ENCODE measurements at regions not wholly inside any gene's neighbourhood (a gene's known extent, or its start where the extent isn't known, plus 50 kb on each side); places are given as distances from the start of the nearest gene placed in this dataset.

GRCh38 chr12:92539976-92540781 is 162.6 kb upstream of the PLEKHG7 start:
- Histone ChIP-seq H3K4me1 (ENCODE audit: control insufficient read depth in 1 of 2, insufficient read depth in 2 of 2, low read length in 2 of 2) (peaks cover 39 to 44% of the 10 kb centered on the region in 2 donors), H3K36me3 (ENCODE audit: control insufficient read depth in 1 of 2, insufficient read depth in 2 of 2, low read length in 2 of 2) (no peaks in the 10 kb centered on the region), H3K9me3 (ENCODE audit: control insufficient read depth in 1 of 2, low read length in 2 of 2) (no peaks in the 10 kb centered on the region), H3K27ac (ENCODE audit: low read depth, low read length) (no peak overlapping the region), H3K9ac (ENCODE audit: low read depth in 1 of 2, low read length in 2 of 2) (no peak overlapping the region), H3K27me3 (ENCODE audit: control insufficient read depth in 1 of 2, insufficient read depth in 2 of 2, low read length in 2 of 2) (no peaks in the 10 kb centered on the region), H3K4me3 (ENCODE audit: low read depth in 1 of 2, low read length in 2 of 2) (no peak overlapping the region)

GRCh38 chr12:92539110-92539749 is 163.6 kb upstream of the PLEKHG7 start:
- H3K36me3 ChIP-seq (ENCODE audit: control insufficient read depth in 1 of 2, insufficient read depth in 2 of 2, low read length in 2 of 2), result no peaks in the 10 kb centered on the region
- H3K9ac ChIP-seq (ENCODE audit: low read depth in 1 of 2, low read length in 2 of 2), result no peak overlapping the region
- H3K27ac ChIP-seq (ENCODE audit: low read depth, low read length), result no peak overlapping the region
- H3K27me3 ChIP-seq (ENCODE audit: control insufficient read depth in 1 of 2, insufficient read depth in 2 of 2, low read length in 2 of 2), result no peaks in the 10 kb centered on the region
- H3K4me1 ChIP-seq (ENCODE audit: control insufficient read depth in 1 of 2, insufficient read depth in 2 of 2, low read length in 2 of 2), result peaks cover 33 to 38% of the 10 kb centered on the region in 2 donors
- no peaks in the 10 kb centered on the region for H3K9me3 ChIP-seq (ENCODE audit: control insufficient read depth in 1 of 2, low read length in 2 of 2)
- H3K4me3 ChIP-seq (ENCODE audit: low read depth in 1 of 2, low read length in 2 of 2), result no peak overlapping the region

- no peaks in the 10 kb centered on the region for H3K27me3 ChIP-seq (ENCODE audit: control insufficient read depth in 1 of 2, insufficient read depth in 2 of 2, low read length in 2 of 2)
- H3K36me3 ChIP-seq (ENCODE audit: control insufficient read depth in 1 of 2, insufficient read depth in 2 of 2, low read length in 2 of 2), result no peaks in the 10 kb centered on the region
- no peak overlapping the region for H3K4me3 ChIP-seq (ENCODE audit: low read depth in 1 of 2, low read length in 2 of 2)
- no peaks in the 10 kb centered on the region for H3K9me3 ChIP-seq (ENCODE audit: control insufficient read depth in 1 of 2, low read length in 2 of 2)
- H3K9ac ChIP-seq (ENCODE audit: low read depth in 1 of 2, low read length in 2 of 2), result no peak overlapping the region
- no peak overlapping the region for H3K27ac ChIP-seq (ENCODE audit: low read depth, low read length)
- H3K4me1 ChIP-seq (ENCODE audit: control insufficient read depth in 1 of 2, insufficient read depth in 2 of 2, low read length in 2 of 2), result peaks cover 19 to 26% of the 10 kb centered on the region in 2 donors
Observed at GRCh38 chr12:92537290-92537960, 165.4 kb upstream of the PLEKHG7 start.

GRCh38 chr12:92535961-92536360 is 166.8 kb upstream of the PLEKHG7 start:
- H3K36me3 ChIP-seq (ENCODE audit: control insufficient read depth in 1 of 2, insufficient read depth in 2 of 2, low read length in 2 of 2), result no peaks in the 10 kb centered on the region
- no peaks in the 10 kb centered on the region for H3K9me3 ChIP-seq (ENCODE audit: control insufficient read depth in 1 of 2, low read length in 2 of 2)
- H3K27ac ChIP-seq (ENCODE audit: low read depth, low read length), result no peak overlapping the region
- no peaks in the 10 kb centered on the region for H3K27me3 ChIP-seq (ENCODE audit: control insufficient read depth in 1 of 2, insufficient read depth in 2 of 2, low read length in 2 of 2)
- H3K4me1 ChIP-seq (ENCODE audit: control insufficient read depth in 1 of 2, insufficient read depth in 2 of 2, low read length in 2 of 2), result peaks cover 19 to 20% of the 10 kb centered on the region in 2 donors
- no peak overlapping the region for H3K9ac ChIP-seq (ENCODE audit: low read depth in 1 of 2, low read length in 2 of 2)
- H3K4me3 ChIP-seq (ENCODE audit: low read depth in 1 of 2, low read length in 2 of 2), result no peak overlapping the region

GRCh38 chr12:92533280-92533890 is 169.4 kb upstream of the PLEKHG7 start:
- H3K27ac ChIP-seq (ENCODE audit: low read depth, low read length), result no peak overlapping the region
- no peaks in the 10 kb centered on the region for H3K9me3 ChIP-seq (ENCODE audit: control insufficient read depth in 1 of 2, low read length in 2 of 2)
- H3K36me3 ChIP-seq (ENCODE audit: control insufficient read depth in 1 of 2, insufficient read depth in 2 of 2, low read length in 2 of 2), result no peaks in the 10 kb centered on the region
- no peak overlapping the region for H3K9ac ChIP-seq (ENCODE audit: low read depth in 1 of 2, low read length in 2 of 2)
- no peak overlapping the region for H3K4me3 ChIP-seq (ENCODE audit: low read depth in 1 of 2, low read length in 2 of 2)
- no peaks in the 10 kb centered on the region for H3K27me3 ChIP-seq (ENCODE audit: control insufficient read depth in 1 of 2, insufficient read depth in 2 of 2, low read length in 2 of 2)
- H3K4me1 ChIP-seq (ENCODE audit: control insufficient read depth in 1 of 2, insufficient read depth in 2 of 2, low read length in 2 of 2), result no peaks in the 10 kb centered on the region

- Histone ChIP-seq H3K9ac (ENCODE audit: low read depth in 1 of 2, low read length in 2 of 2) (no peak overlapping the region), H3K27me3 (ENCODE audit: control insufficient read depth in 1 of 2, insufficient read depth in 2 of 2, low read length in 2 of 2) (no peaks in the 10 kb centered on the region), H3K4me1 (ENCODE audit: control insufficient read depth in 1 of 2, insufficient read depth in 2 of 2, low read length in 2 of 2) (no peaks in the 10 kb centered on the region), H3K4me3 (ENCODE audit: low read depth in 1 of 2, low read length in 2 of 2) (no peak overlapping the region), H3K36me3 (ENCODE audit: control insufficient read depth in 1 of 2, insufficient read depth in 2 of 2, low read length in 2 of 2) (no peaks in the 10 kb centered on the region), H3K27ac (ENCODE audit: low read depth, low read length) (no peak overlapping the region), H3K9me3 (ENCODE audit: control insufficient read depth in 1 of 2, low read length in 2 of 2) (no peaks in the 10 kb centered on the region)
Observed at GRCh38 chr12:92530706-92531105, 172.1 kb upstream of the PLEKHG7 start.

GRCh38 chr12:92529944-92530343 is 172.8 kb upstream of the PLEKHG7 start:
- Histone ChIP-seq H3K9me3 (ENCODE audit: control insufficient read depth in 1 of 2, low read length in 2 of 2) (no peaks in the 10 kb centered on the region), H3K4me3 (ENCODE audit: low read depth in 1 of 2, low read length in 2 of 2) (no peak overlapping the region), H3K36me3 (ENCODE audit: control insufficient read depth in 1 of 2, insufficient read depth in 2 of 2, low read length in 2 of 2) (no peaks in the 10 kb centered on the region), H3K27ac (ENCODE audit: low read depth, low read length) (no peak overlapping the region), H3K4me1 (ENCODE audit: control insufficient read depth in 1 of 2, insufficient read depth in 2 of 2, low read length in 2 of 2) (no peaks in the 10 kb centered on the region), H3K27me3 (ENCODE audit: control insufficient read depth in 1 of 2, insufficient read depth in 2 of 2, low read length in 2 of 2) (no peaks in the 10 kb centered on the region), H3K9ac (ENCODE audit: low read depth in 1 of 2, low read length in 2 of 2) (no peak overlapping the region)

- H3K9ac ChIP-seq (ENCODE audit: low read depth in 1 of 2, low read length in 2 of 2), result no peak overlapping the region
Observed at GRCh38 chr12:92528586-92528985, 174.2 kb upstream of the PLEKHG7 start.

GRCh38 chr12:92528097-92528496 is 174.7 kb upstream of the PLEKHG7 start:
- Histone ChIP-seq H3K27me3 (ENCODE audit: control insufficient read depth in 1 of 2, insufficient read depth in 2 of 2, low read length in 2 of 2) (no peaks in the 10 kb centered on the region), H3K27ac (ENCODE audit: low read depth, low read length) (no peak overlapping the region), H3K4me1 (ENCODE audit: control insufficient read depth in 1 of 2, insufficient read depth in 2 of 2, low read length in 2 of 2) (no peaks in the 10 kb centered on the region), H3K36me3 (ENCODE audit: control insufficient read depth in 1 of 2, insufficient read depth in 2 of 2, low read length in 2 of 2) (no peaks in the 10 kb centered on the region), H3K4me3 (ENCODE audit: low read depth in 1 of 2, low read length in 2 of 2) (no peak overlapping the region), H3K9ac (ENCODE audit: low read depth in 1 of 2, low read length in 2 of 2) (no peak overlapping the region), H3K9me3 (ENCODE audit: control insufficient read depth in 1 of 2, low read length in 2 of 2) (no peaks in the 10 kb centered on the region)

More at GRCh38 chr12:92528586-92528985, 174.2 kb upstream of the PLEKHG7 start:
- no peaks in the 10 kb centered on the region for H3K27me3 ChIP-seq (ENCODE audit: control insufficient read depth in 1 of 2, insufficient read depth in 2 of 2, low read length in 2 of 2)
- H3K27ac ChIP-seq (ENCODE audit: low read depth, low read length), result no peak overlapping the region
- no peaks in the 10 kb centered on the region for H3K4me1 ChIP-seq (ENCODE audit: control insufficient read depth in 1 of 2, insufficient read depth in 2 of 2, low read length in 2 of 2)
- no peaks in the 10 kb centered on the region for H3K9me3 ChIP-seq (ENCODE audit: control insufficient read depth in 1 of 2, low read length in 2 of 2)
- no peak overlapping the region for H3K4me3 ChIP-seq (ENCODE audit: low read depth in 1 of 2, low read length in 2 of 2)
- no peaks in the 10 kb centered on the region for H3K36me3 ChIP-seq (ENCODE audit: control insufficient read depth in 1 of 2, insufficient read depth in 2 of 2, low read length in 2 of 2)

- Histone ChIP-seq H3K9me3 (ENCODE audit: control insufficient read depth in 1 of 2, low read length in 2 of 2) (no peaks in the 10 kb centered on the region), H3K27ac (ENCODE audit: low read depth, low read length) (no peak overlapping the region), H3K9ac (ENCODE audit: low read depth in 1 of 2, low read length in 2 of 2) (no peak overlapping the region), H3K27me3 (ENCODE audit: control insufficient read depth in 1 of 2, insufficient read depth in 2 of 2, low read length in 2 of 2) (no peaks in the 10 kb centered on the region), H3K4me3 (ENCODE audit: low read depth in 1 of 2, low read length in 2 of 2) (no peak overlapping the region), H3K4me1 (ENCODE audit: control insufficient read depth in 1 of 2, insufficient read depth in 2 of 2, low read length in 2 of 2) (no peaks in the 10 kb centered on the region), H3K36me3 (ENCODE audit: control insufficient read depth in 1 of 2, insufficient read depth in 2 of 2, low read length in 2 of 2) (no peaks in the 10 kb centered on the region)
Observed at GRCh38 chr12:92524489-92524888, 178.3 kb upstream of the PLEKHG7 start.

All from duodenal mucosa (tissue), 2 donors.